ENCODE measurements at regions not wholly inside any gene's neighbourhood (a gene's known extent, or its start where the extent isn't known, plus 50 kb on each side); places are given as distances from the start of the nearest gene placed in this dataset.

- no peak for TF ChIP-seq CTCF (IDR thresholded peaks at IDR 0.05)
- no peak for TF ChIP-seq EZH2 (IDR thresholded peaks at IDR 0.05)
Observed at GRCh38 chr2:223232285-223232684, 180.3 kb downstream of the KCNE4 start.

Data from neural progenitor cell (in vitro differentiated cells).